Type B pancreatic cell (in vitro differentiated cells): ENCODE measurements at regions not wholly inside any gene's neighbourhood (a gene's known extent, or its start where the extent isn't known, plus 50 kb on each side); places are given as distances from the start of the nearest gene placed in this dataset.

Experiments used
- DNase-seq: peaks from one replicate; pipeline ENCODE4 v3.0.0; 2021; ENCODE audit warnings: mixed read lengths; ENCODE audit not compliant: unreplicated experiment; ENCODE audit errors: extremely low spot score
- H3K27ac Mint-ChIP-seq: 2 replicates; pipeline ENCODE4 v1.8.0; 2021; ENCODE audit warnings: mild to moderate bottlenecking, mixed read lengths
- H3K27me3 Mint-ChIP-seq: 2 replicates; pipeline ENCODE4 v1.8.0; 2021; ENCODE audit warnings: mixed read lengths
- H3K36me3 Mint-ChIP-seq: 2 replicates; pipeline ENCODE4 v1.8.0; 2021; ENCODE audit warnings: mixed read lengths
- H3K4me1 Mint-ChIP-seq: one replicate; pipeline ENCODE4 v1.8.0; 2021; ENCODE audit warnings: mixed read lengths; ENCODE audit not compliant: unreplicated experiment
- H3K4me3 Mint-ChIP-seq: 2 replicates; pipeline ENCODE4 v1.8.0; 2021; ENCODE audit warnings: mild to moderate bottlenecking, mixed read lengths
- H3K9me3 Mint-ChIP-seq: 2 replicates; pipeline ENCODE4 v1.8.0; 2021; ENCODE audit warnings: mixed read lengths
- TF ChIP-seq, protein P1 (sequence below): fragments of 200-600 bp; sonication (generic); conservative IDR thresholded peaks from 2 replicates; pipeline ENCODE4 v1.5.0; 2021; ENCODE audit warnings: antibody characterized with exemption, mild to moderate bottlenecking

- TF ChIP-seq, protein P1, sequence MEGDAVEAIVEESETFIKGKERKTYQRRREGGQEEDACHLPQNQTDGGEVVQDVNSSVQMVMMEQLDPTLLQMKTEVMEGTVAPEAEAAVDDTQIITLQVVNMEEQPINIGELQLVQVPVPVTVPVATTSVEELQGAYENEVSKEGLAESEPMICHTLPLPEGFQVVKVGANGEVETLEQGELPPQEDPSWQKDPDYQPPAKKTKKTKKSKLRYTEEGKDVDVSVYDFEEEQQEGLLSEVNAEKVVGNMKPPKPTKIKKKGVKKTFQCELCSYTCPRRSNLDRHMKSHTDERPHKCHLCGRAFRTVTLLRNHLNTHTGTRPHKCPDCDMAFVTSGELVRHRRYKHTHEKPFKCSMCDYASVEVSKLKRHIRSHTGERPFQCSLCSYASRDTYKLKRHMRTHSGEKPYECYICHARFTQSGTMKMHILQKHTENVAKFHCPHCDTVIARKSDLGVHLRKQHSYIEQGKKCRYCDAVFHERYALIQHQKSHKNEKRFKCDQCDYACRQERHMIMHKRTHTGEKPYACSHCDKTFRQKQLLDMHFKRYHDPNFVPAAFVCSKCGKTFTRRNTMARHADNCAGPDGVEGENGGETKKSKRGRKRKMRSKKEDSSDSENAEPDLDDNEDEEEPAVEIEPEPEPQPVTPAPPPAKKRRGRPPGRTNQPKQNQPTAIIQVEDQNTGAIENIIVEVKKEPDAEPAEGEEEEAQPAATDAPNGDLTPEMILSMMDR: no peak
- H3K4me3 Mint-ChIP-seq: no peak overlapping the region
- peaks cover 37% of the 10 kb centered on the region for H3K4me1 Mint-ChIP-seq
- H3K27me3 Mint-ChIP-seq: peaks cover 4% of the 10 kb centered on the region
- H3K9me3 Mint-ChIP-seq: no peaks in the 10 kb centered on the region
- DNase-seq: no peak
- H3K27ac Mint-ChIP-seq: no peak overlapping the region
- H3K36me3 Mint-ChIP-seq: peaks cover 3% of the 10 kb centered on the region
Observed at GRCh38 chr1:118303534-118303933, 118.5 kb upstream of the SPAG17 start.

GRCh38 chr1:118303064-118303463 is 118.0 kb upstream of the SPAG17 start:
- Mint-ChIP-seq H3K4me3 (no peak overlapping the region), H3K4me1 (peaks cover 37% of the 10 kb centered on the region), H3K27me3 (peaks cover 4% of the 10 kb centered on the region), H3K27ac (no peak overlapping the region), H3K36me3 (peaks cover 3% of the 10 kb centered on the region), H3K9me3 (no peaks in the 10 kb centered on the region)
- DNase-seq: no peak
- TF ChIP-seq, protein P1: no peak

DNA sequence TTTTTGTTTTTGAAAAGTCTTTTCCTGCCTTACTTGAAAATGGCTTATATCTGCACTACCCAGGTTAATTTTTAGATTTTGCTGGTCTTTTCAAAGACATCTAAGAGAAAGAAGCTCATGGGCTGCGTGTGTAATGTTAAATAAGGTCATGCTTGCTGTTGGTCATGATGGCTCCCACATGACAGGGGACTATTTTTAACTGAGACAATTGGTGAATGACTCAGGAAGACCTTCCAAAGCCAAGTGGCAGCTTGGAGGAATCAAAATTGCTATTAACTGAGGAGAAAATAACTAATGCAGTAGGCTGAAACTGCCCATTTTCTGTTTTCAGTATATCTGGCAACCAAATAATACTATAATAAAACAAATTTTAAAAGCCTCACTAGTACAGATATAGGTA is 117.1 kb upstream of the SPAG17 start:
- TF ChIP-seq, protein P1: no peak
- H3K9me3 Mint-ChIP-seq: no peaks in the 10 kb centered on the region
- H3K36me3 Mint-ChIP-seq: peaks cover 3% of the 10 kb centered on the region
- no peak overlapping the region for H3K4me3 Mint-ChIP-seq
- H3K27ac Mint-ChIP-seq: no peak overlapping the region
- DNase-seq: no peak
- peaks cover 4% of the 10 kb centered on the region for H3K27me3 Mint-ChIP-seq
- H3K4me1 Mint-ChIP-seq: peaks cover 37% of the 10 kb centered on the region

GRCh38 chr1:118300808-118301207 is 115.8 kb upstream of the SPAG17 start:
- H3K27me3 Mint-ChIP-seq: peaks cover 4% of the 10 kb centered on the region
- peaks cover 39% of the 10 kb centered on the region for H3K4me1 Mint-ChIP-seq
- no peak for DNase-seq
- peak overlapping the region; percentile 52 for H3K4me3 Mint-ChIP-seq
- H3K9me3 Mint-ChIP-seq: no peaks in the 10 kb centered on the region
- H3K36me3 Mint-ChIP-seq: peaks cover 3% of the 10 kb centered on the region
- no peak overlapping the region for H3K27ac Mint-ChIP-seq
- TF ChIP-seq, protein P1: no peak

DNA sequence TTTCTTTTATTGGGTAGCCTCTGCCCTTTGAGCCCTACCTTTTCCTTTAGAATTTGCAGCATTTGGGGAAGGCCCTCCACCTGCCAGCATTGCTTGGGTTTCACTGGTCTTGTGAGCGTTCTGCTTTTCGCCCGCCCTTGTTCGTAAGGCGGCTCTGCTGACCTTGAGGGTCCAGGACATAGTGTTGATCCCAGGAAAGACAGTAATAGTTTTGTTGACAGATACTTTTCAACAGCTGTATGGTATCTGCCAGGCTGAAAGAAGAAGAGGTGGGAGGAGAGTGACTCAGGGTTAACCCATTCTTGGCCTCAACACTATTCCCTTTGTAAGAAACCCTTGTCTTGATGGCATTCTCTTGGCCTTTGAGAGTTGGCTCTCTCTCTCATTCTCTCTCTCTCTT is 113.4 kb upstream of the SPAG17 start:
- Mint-ChIP-seq H3K9me3 (no peaks in the 10 kb centered on the region), H3K4me3 (no peak overlapping the region), H3K27me3 (peaks cover 4% of the 10 kb centered on the region), H3K36me3 (peaks cover 3% of the 10 kb centered on the region), H3K4me1 (peaks cover 43% of the 10 kb centered on the region), H3K27ac (no peak overlapping the region)
- TF ChIP-seq, protein P1: no peak
- DNase-seq: no peak

GRCh38 chr1:118297521-118297920 is 112.5 kb upstream of the SPAG17 start:
- no peak overlapping the region for H3K4me3 Mint-ChIP-seq
- peaks cover 4% of the 10 kb centered on the region for H3K27me3 Mint-ChIP-seq
- no peak for DNase-seq
- peaks cover 37% of the 10 kb centered on the region for H3K4me1 Mint-ChIP-seq
- H3K27ac Mint-ChIP-seq: no peak overlapping the region
- H3K9me3 Mint-ChIP-seq: no peaks in the 10 kb centered on the region
- TF ChIP-seq, protein P1: no peak
- peaks cover 3% of the 10 kb centered on the region for H3K36me3 Mint-ChIP-seq
